AG08396 (cell line): ENCODE measurements at regions not wholly inside any gene's neighbourhood (a gene's known extent, or its start where the extent isn't known, plus 50 kb on each side); places are given as distances from the start of the nearest gene placed in this dataset.

Source experiments
- DNase-seq: peaks from one replicate; pipeline ENCODE4 v3.0.0; 2012; ENCODE audit warnings: low spot score, mixed read lengths

DNA sequence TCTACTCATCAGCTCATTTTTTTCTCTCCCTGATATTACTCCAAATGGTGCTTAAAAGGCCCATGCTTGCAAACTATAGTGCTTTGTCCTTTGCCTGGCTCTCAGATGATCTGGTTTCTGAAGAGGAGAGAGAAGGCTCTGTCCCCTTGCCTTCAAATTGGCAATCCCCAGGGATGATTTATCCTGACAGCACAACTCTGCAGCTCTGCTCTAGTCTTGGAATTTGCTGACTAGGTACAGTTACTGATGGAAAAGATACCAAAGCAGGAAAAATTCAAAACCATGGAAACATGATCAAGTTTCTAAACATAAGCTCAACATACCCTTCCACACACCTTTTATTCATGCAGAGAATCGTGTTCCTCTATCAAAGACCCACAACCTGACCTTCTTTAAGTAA lies 106.7 kb upstream of the CADPS start:
- no peak for DNase-seq

DNA sequence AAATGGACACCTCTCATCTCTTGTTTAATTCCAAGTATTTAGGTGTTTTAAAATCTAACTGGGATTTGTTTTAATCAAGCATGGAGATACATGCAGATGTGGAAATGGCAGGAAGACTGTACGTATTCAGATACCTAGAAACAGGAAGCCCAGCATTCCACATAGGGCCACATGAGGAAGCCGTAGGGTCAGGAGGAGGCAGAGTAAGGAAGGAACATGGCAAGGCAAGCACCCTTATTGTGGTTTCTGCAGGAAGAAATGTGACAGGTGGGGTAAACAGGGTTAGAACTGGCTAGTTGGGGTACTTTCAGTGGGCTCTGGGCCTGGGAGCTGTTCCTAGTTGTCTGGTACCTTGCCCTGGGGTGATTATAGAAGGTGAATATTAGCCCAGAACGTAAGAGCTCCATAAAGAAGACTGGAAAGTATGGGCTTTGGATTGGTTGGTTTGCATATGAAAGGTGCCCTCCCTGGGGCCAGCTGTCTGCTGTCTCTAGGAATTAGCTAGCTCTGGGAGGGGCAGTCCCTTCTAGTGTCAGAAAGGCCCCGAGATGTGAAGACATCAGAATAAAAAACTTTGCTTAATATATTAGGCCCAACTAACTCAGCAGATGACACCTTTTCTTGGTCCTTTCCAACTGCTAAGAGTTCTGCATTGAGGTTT lies 107.7 kb upstream of the CADPS start:
- DNase-seq, result no peak

DNA sequence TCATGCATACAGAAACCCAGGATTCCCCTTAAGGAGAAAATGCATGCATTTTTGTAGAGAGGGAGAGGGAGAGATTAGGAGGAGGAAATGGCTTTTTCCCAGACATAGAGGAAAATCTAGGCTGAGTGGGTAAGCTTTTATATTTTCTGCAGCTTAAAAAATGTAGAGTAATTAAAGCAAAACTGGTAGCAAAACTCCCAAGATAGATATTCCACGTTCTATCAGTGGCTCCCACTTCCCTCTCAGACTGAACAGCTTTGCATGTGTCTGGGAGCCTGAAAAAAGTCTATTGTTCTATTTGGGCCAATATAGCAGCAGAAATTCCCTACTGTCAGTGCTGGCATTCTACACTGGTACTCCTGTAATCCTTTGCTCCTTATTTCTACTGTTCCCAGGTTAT lies 110.8 kb upstream of the CADPS start:
- DNase-seq, result no peak

DNA sequence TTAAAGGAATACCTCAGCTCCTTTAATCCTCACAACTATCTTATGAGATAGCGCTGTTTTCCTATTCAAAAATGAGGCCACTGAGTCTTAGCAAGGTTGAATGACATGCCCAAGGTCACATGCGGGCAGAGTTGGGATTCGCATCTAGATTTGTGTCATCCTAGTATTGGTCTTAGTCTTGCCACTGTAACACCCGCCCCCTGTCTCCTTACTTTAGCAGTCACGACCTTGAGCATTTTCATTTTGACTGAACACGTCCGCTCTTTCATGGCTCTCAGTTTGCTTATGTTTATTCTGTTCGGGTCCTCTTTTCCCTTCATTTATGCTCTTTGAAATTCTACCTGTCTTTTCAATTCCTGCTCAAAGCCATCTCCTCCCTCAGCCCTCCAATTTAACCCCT lies 112.5 kb upstream of the CADPS start:
- no peak for DNase-seq

DNA sequence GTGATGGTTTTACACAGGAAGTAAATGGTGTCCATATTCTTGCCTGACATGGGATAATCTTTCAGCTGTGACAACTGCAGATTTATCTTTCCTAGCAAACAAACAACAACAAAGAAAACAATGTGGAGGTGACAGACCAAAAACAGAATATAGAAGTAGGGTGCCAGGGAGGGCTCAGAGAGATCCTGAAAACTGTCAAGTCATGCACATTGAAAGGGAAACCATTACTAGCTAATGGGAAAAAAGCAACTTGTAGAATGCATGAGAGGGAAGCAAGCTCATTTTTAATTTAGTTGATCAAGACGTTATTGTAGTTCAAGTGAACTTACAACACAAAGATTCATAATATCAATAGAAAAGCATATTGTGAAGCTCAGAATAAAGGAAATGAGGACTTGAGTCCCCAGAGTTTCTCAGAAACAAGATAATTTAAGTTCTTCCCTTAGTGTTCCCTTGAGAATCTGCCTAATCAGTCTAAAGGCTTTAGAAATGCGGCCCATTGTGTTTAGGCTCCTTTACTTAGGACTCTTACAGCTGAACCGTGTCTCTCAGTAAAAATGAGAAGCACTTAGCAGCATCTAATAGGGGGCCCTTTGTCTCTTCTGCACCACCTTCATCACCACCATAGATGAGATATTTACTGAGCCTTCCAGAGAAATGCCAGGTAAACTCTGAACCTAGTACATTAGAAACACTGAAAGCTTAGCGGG lies 115.6 kb upstream of the CADPS start:
- DNase-seq, result no peak

DNA sequence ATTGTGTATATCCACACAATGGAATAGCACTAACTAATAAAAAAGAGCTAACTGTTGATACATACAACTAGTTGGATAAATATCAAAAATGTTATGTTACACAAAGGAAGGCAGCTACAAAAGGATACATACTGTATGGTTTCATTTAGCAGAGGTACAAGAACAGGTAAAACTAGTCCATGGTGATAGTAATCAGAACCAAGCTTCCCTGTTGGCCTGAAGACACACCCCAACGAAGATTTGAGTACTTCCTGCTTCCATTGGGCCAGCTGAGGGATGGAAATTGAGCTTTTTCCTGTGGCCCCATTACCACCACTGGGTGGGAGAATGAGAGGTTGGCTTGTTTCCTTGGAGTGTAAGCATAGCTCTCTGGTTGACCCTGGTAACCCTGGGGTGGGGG lies 117.3 kb upstream of the CADPS start:
- DNase-seq, result no peak

DNA sequence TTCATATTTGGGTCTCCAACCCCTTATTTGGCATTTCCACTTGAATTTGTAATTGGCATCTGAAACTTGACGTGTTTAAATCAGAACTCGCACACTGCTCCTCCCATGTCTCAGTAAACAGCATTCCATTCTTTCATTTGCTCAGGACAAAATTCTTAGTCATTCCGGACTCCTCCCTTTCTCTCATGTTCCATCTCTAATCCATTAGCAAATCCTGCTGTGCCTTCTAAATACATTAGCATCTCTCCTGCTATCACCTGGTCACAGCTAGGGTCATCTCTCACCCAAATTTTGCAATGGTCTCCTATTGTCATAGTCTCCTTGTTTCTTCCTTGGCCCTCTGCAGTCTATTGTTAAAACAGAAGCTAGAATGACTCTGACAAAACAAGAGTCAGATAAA lies 119.9 kb upstream of the CADPS start:
- no peak for DNase-seq

DNA sequence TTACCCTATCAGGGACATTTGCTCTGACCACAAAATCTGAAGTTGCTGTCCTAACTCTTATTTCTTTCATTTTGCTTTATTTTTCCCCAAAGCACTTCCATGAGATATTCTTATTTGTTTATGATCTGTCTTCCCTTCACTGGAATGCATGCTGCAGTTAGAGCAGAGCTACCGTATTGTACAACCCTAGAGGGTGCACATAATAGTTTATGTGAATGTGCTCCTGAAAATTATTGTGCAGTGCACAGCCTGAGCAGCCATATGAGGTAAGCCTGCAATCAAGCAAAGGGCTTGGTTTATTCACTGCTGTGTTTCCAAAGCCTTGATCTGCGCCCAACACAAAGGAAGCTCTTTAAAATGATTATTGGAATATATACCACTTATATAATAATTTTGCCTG lies 120.3 kb upstream of the CADPS start:
- no peak for DNase-seq

DNA sequence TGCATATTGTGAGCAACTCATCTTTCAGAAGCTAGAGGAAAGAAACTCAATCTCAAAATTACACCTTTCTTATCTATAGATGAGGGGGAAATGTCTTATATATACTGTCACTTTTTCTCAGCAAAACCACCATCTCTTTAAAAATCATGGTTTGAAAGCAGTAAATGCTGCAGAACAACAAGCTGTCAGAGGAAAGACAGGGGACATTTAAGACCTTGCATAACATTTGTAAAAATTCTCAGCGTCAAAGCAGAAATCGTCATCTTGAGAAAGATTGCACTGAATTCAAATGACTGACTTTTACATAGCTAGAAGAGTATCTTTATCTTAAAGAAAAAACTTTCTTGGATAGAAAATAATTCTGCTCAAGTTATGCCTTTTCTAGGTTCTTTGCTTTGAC lies 122.2 kb upstream of the CADPS start:
- DNase-seq, result no peak

DNA sequence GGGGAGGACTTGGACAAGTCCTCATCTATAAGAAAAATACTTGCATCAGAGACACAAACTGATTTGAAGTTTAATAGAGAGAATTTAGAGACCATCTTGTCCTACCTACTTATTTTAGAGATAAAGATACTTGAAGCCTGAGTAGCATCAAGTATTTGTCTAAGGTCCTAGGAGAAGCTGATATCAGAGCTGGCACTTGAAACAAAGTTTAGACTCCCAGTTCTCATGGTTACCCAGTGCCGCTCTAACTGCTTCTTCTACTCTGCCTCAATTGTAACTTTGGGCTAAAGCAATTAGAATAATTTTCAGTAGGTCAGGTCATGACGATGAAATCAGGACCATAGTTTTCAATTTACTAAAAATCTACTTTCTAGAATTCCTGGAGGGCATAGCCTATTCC lies 123.9 kb upstream of the CADPS start:
- DNase-seq, result no peak

DNA sequence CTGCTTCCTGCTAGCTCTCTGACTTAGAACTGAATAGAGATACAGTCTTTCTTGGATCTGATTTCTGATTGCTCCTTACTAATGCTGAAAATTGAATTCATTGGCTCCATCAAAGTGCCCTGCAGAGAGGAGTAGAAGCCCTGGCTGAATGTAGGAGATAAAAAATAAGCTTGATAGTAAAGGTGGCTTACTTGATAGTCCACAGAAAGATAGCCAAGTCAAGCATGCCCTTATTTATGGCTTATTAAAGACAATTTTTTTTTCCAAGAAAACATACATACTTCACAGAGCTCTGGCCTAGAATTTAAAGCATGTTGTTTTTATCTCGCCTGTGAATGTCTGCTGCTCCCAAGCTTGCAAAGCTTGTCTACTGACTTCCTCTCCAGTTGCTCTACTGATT lies 124.6 kb upstream of the CADPS start:
- DNase-seq, result no peak

DNA sequence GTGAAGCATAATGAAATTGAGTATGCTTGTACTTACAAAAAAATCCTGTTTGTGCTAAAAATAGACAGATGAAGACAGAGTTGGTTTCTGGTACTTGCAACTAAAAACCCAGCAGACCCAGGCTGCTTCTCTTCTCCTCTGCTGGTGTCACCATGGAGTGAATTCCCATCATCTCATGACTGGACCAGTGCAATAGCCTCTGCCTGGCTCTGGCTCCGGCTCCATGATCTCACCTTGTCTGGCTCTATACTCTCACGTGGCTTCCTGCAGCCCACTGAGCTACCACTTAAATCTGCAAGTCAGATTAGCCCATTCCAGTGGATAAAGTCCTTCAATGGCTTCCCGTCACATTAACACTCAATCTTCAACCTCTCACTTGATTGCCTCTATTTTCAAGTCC lies 129.2 kb upstream of the CADPS start:
- no peak for DNase-seq

DNA sequence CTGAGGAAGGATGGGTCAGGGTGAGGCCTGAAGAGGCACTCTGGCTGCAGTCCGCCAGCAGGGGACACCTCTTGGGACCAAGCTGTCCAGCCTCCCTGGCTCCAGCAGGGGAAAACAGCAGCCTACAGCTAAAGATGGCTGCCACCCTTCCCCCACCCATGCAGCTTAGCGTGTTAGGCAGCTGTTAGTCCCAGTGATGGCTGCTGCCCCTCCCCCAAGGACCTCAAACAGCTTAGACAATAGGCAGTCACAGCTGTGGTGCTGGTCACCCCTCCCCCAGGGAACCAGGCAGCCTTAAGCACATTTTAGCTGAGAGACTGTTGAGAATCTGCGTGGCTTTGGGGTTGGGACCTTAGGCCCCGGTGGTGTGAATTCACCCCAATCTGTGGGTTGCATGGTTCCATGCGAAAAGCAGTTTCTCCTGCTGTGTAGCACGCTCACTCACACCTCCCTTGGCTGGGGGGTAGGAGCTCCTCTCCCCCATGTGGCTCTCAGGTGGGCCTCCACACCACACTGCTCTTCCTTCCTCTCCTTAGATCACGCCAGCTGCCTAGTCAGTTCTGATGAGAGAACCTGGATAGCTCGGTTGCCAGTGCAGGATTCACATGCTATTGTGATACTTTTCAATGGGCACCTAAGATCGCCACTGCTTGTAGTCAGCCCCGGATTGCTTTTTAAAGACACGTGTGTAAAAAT lies 140.5 kb upstream of the CADPS start:
- no peak for DNase-seq

DNA sequence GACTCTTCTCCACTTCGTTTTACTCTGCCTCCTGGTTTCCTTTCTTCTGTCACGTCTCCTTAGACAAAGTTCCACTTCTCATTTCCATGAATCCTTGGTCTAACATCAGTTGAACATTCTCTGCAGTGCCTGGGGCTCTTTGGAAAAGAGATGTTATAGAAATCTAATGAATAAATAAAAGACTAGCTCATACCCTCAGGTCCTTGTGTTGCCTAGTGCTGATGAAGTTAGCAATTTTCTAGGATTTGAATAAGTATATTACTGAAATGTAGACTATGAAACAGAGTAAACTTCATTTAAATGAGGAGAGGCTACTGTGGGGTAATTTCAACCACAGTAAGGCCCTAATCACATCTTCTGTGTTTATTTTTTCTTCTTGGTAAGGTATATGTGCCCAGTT lies 146.9 kb upstream of the CADPS start:
- DNase-seq, result no peak

DNA sequence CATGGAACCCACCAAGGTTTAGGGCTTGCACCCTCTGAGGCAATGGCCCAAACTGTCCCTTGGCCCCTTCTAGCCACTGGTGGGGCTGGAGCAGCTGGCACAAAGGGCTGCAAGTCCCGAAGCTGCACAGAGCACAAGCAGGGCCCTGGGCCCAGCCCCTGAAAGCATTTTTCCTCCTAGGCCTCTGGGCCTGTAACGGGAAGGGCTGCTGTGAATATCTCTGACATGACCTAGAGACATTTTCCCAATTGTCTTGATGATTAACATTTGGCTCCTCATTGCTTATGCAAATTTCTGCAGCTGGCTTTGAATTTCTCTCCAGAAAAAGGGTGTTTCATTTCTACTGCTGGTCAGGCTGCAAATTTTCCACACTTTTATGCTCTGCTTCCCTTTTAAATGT lies 151.5 kb upstream of the CADPS start:
- DNase-seq, result no peak

DNA sequence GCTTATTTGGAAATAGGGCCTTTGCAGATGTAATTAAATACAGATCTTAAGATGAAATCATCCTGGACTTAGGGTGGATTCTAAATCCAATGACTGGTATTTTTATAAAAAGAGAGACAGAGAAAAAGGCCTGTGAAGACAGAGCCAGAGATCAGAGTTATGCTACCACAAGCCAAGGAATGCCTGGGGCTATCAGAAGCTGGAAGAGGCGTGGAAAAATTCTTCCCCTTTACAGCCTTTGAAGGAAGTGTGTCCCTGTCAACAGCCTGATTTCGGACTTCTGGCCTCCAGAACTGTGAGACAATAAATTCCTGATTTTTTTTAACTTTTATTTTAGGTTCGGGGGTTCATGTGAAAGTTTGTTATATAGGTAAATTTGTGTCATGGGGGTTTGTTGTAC lies 154.1 kb upstream of the CADPS start:
- no peak for DNase-seq

DNA sequence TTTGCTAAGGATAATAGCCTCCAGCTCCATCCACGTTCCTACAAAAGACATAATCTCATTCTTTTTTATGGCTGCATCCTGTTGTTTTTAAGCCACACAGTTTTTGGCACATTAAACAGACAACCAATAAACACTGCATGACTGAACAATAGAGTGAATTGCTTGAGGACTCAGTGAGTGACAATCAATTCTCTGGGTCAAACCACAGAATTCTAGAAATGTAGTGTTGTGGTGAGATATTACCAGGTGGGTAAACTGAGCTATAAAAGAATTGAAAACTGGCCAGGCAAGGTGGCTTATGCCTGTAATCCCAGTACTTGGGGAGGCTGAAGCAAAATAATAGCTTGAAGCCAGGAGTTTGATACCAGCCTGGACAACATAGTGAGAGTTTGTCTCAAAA lies 154.7 kb upstream of the CADPS start:
- no peak for DNase-seq

DNA sequence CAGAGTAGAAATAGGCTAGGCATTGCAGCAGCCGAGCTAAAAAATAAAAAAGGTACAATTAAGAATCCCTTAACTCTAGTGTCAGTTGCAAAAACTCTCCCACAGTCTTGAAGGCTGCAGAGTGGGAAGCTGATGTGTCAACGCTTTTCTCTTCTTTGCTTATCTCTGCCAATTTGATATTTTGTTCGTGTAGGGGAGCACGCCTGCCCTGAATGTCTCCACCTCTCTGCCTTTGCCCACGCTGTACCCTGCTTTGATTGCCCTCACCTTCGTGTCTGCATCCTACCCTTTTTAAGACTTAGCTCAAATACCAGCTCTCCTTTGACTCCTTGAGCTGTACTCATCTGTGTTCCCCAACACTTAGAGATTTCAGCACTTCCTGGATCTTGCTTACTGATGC lies 155.4 kb upstream of the CADPS start:
- no peak for DNase-seq

DNA sequence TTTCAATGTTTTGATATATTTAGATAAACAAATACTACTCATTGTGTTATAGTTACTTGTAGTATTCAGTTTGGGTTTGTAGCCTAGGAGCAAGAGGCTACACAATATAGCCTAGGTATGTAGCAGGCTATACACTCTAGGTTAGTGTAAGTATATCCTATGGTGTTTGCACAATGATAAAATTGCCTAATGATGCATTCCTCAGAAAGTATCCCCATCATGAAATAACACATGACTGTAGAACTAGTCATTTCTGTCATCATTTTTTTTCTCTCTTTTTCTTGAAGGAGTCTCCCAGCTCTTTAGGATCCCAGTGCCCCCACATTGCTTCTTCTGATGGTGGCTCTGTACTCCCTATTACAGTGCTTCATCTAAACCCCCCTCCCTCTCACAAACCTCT lies 157.7 kb upstream of the CADPS start:
- no peak for DNase-seq

DNA sequence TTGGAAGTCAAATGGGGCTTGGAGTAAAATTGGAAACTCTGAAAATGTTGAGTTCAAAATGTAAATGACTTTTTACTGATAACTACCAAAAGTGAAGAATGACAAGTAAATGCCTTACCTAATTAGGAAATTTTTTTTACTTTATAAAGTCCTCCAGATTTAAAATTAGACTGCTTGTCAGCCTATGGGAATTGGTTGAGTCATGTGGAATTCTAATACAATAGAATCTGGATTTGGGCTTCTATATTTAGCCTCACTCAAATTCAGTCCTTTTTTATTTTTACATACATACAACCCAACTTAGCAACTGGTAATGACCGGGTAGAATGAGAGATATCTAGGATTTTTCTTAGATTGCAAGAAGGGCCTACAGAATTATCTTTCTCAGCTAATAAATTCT lies 158.9 kb upstream of the CADPS start:
- no peak for DNase-seq

DNA sequence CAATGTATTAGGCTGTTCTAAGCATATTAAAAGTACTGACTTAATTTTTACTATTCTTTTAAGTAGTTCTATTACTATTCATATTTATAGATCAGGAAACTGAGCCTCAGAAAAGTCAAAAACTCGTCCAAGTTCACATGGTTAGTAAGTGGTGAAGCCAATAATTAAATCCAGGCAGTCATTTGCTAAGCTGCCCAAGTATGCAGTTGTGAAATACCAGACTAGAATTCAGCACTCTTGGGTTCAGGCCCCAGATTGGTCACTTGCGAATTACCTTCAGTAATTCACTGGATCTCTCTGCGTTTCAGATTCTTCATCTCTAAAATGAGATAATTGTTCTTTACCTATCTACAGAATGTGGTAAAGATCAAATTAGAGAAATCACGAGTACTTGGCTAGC lies 161.9 kb upstream of the CADPS start:
- no peak for DNase-seq

DNA sequence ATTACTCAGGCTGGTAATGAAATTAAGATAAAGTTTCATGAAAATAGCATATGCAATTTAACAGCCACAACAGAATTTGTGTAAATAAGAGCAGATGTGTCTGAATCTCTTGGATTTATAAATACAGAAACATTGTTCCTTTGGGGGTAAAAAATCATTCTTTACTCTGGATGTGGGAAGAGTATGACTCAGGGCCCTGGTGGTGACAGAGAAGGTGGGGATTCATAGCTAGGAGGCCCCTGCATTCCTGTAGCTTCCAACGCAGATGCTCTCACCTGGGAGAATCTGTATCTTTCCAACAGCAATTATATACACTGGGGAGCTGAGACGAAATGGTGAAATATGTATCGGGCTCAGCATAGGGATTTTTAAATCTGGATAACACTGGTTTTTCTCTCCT lies 167.6 kb upstream of the CADPS start:
- DNase-seq, result no peak

DNA sequence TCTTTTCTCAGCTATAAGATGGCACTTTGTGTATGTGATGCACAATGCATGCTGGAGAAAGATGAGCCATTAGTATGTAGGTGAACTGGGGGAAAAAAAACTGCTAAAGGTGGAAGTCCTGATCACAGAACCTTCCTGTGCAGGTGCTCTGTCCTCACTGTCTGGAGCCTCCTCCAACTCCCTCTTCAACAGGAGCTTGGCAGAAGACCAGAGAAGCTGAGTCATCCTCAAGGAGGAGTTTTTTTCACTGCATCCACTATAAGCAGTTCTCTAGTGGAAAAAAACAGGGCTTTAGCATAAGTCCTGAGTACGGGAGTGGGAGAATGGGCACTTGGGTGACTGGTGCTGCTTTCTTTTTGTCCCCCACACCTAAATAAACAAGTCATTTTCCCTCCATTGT lies 168.4 kb upstream of the CADPS start:
- no peak for DNase-seq

DNA sequence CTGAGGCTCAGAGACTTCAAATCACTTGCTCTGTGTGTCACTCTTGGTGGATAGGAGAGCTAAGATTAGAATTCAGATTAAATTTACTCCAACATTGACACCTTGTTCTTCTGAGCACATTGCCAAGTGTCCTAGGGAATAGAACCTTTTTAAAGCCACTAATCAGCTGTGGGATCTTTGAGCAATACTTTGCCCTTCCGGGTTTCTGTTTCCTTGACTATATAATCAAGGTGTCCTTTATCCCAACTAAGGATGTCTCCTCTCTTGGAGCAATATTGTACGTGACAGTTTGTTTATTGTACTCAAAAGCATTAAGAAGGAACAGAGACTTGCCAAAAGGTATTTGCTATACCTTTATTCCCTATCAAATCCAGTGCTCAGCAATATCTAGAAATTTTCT lies 170.9 kb upstream of the CADPS start:
- DNase-seq, result no peak
